T-helper 1 cell (primary cell): ENCODE measurements at regions not wholly inside any gene's neighbourhood (a gene's known extent, or its start where the extent isn't known, plus 50 kb on each side); places are given as distances from the start of the nearest gene placed in this dataset.
"Not testable (repeated sequence)": the region's sequence is repeated elsewhere in the genome, so short reads cannot be mapped to it uniquely, and the experiment has no call there.

Experiments
- DNase-seq, 5 donors: peaks; one replicate each; pipeline ENCODE4 v3.0.0-alpha.2; 2012 to 2020

- DNase-seq, result no peak
These were observed 309.8 kb upstream of the TMEM132C start for GRCh38 chr12:127957001-127957660.

DNA sequence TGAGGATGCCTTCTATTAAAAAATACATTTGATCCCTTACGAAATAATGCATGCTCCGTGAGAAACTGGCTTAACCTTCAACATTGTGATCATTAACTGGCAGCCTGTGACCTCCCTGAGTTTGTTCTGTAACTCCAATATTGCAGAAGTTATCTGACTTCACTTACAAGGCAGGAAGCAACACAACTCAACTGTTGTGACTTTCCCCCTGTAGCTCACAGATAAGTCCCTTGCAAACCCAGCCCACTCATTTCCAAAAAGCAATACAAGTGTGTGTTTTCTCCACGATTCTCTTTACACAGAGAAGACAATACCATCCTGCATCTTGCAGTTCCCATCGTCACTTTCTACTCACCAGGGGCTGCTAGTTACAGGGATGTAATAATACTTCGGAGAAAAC is 304.7 kb upstream of the TMEM132C start:
- no peak for DNase-seq

DNA sequence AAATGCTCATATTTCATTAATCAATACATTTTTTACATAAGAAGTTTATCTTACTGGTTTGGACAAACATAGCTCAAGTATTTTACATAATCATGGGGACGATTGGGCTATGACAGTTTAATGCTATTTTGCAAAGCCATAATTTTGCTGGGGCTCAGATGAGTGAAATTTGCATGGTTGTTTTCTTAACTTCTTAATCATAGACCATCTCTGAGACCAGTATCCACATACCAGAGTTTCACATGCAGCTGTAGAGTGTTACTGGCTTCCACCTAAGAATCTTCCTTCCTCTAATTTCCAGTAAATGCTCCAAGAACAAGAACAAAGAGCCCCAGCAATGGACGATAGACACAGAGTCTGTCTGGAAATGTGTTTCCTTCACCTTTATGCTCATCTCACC is 303.0 kb upstream of the TMEM132C start:
- no peak for DNase-seq

- no peak for DNase-seq
These were observed 302.3 kb upstream of the TMEM132C start for GRCh38 chr12:127964717-127965116.

GRCh38 chr12:127966331-127966730 is 300.6 kb upstream of the TMEM132C start:
- no peak for DNase-seq

DNA sequence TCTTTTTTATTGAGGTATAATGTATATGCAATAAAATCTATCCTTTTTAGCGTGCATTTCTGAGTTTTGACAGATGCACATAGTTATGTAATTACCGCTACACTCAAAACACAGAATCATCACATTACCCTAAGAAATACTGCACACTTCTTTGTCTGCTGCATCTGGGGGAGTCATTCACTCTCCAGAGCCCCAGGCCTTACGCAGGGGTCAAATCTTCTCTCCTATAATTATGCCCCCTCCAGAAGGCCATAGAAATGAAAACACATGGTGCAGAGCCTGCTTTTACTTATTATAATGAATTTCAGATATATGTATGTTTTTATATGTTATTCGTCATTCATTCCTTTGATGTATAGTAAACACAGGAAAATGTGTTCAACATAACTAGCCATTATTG is 296.5 kb upstream of the TMEM132C start:
- no peak for DNase-seq

DNA sequence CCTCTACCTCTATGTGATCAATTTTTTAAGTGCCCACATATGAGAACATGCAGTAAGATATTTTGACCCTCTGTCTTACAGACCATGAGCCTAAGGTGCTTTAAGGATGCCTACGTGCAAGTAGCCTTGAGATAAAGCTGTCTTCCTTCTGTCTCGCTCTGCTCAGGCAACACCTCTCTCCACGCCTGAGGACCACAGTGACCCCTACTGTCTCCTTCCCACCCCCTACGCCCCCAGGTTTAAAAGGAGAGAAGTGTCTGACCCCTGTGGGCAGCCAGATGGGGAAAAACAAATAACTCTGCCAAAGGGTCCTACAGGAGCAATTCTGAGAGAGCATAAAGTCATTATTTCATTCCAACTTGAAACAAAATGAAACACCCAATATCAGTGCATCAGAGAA is 286.4 kb upstream of the TMEM132C start:
- no peak for DNase-seq

- DNase-seq, result no peak
These were observed 285.1 kb upstream of the TMEM132C start for GRCh38 chr12:127981875-127982274.

- not testable (repeated sequence) for DNase-seq
These were observed 283.7 kb upstream of the TMEM132C start for GRCh38 chr12:127983213-127983791.

GRCh38 chr12:127984386-127985055 is 282.4 kb upstream of the TMEM132C start:
- DNase-seq, result no peak

DNA sequence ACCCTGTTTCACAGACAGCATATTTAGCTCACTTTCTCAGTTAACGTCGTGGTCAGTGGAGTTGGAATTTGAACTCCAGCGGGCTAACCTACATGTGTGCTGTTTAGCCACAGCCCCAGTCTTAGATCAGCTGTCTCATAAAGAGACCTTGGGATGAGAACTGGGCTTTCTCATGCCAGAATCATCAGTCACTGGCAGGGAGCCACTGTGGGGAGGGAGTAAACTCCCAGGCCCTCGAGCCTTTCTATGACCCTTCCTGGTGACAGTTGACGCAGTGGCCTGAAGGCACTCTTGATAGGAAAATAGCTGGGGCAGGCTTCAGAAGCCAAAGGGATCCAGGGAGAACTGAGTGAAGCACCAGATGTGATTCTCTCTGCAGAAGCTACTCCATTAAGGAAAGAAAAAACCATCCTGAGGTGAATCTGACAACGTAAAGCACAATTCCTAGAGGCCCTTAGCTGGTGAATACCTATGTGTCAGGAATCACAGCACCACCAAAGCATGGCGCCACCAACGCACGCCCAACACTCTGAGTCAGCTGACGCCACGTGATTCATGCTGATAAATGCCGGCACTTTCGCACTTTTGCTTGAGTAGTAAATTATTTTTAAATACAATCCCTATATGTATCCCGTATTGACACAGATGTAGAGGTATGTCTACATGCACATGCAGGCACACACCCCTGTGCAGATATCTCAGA is 279.6 kb upstream of the TMEM132C start:
- no peak for DNase-seq

DNA sequence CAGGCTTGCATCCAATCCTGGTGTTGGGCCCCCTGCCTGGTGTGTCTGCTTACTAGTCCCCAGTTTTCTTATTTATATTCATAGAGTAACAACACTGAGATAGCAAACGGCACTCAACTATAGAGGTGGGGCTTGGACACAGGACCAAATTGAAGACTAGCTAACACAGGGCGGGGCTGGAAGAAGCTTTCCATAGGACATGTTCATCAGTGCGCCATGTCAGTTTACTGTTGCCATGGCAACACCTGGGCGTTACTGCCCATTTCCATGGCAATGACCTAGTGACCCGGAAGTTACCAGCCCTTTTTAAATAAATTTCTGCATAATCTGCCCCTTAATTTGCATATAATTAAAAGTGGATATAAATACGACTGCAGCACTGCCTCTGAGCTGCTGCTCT is 275.5 kb upstream of the TMEM132C start:
- DNase-seq, result no peak

GRCh38 chr12:127998988-127999387 is 268.0 kb upstream of the TMEM132C start:
- no peak for DNase-seq

- no peak for DNase-seq
These were observed 262.5 kb upstream of the TMEM132C start for GRCh38 chr12:128004383-128004938.

DNA sequence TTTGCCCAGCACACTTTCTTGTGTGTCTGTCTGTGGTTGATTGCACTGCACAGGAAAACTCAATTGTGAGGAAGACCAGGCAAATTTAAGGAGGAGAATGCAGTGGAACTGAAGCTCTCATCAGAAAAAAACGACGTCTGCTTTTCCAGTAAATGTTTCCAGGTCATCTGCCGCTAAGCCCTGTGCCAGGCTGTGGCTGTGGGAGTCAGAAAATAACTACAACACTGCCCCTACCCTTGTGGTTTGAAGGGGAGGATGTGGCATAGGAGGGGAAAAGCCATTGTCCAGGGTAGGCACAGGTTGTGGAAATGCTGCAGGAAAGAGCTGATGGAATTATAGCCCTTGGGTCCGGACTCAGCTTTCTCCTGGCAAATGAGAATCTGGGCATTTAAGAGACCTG is 259.7 kb upstream of the TMEM132C start:
- no peak for DNase-seq

GRCh38 chr12:128008341-128008740 is 258.6 kb upstream of the TMEM132C start:
- no peak for DNase-seq

DNA sequence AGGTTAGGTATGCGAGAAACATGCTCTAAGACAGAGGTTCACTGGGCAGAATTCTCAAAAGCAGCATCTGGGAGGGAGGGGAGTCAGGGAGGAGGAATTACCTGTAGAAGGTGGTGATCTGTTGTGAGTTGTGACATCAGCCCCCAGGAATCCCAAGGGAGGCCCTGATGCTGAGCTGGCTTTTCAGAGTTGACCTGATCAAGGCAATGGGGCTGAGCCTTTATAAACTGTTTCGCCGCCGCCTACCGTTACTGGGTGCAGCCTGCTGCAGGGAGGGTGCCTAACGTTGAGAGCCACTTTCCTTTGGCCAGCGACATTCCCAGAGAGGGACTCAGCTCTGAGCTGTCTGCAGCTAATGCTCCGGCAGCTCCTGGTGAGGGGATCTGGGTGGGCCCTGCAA is 257.9 kb upstream of the TMEM132C start:
- DNase-seq, result no peak

DNA sequence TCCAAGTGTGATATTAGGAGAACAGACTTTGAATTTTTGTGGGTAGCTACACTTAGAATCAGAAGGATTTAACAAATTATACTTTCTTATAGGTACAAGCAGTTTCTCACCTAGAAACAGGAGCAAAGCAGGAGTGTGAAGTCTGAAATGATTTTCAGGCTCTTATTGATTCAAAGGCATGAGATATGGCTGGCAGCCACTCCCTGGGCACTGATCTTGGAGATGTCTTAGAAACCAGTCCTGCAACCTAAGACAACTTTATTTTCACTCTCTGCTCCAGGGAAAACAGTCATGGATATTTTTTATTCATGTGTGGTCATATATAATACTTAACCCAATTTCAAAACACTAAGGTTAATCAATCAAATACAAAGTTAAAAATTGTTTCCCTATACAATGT is 254.9 kb upstream of the TMEM132C start:
- DNase-seq, result no peak

- DNase-seq, result no peak
These were observed 251.7 kb upstream of the TMEM132C start for GRCh38 chr12:128015276-128015675.

GRCh38 chr12:128018067-128018466 is 248.9 kb upstream of the TMEM132C start:
- no peak for DNase-seq

DNA sequence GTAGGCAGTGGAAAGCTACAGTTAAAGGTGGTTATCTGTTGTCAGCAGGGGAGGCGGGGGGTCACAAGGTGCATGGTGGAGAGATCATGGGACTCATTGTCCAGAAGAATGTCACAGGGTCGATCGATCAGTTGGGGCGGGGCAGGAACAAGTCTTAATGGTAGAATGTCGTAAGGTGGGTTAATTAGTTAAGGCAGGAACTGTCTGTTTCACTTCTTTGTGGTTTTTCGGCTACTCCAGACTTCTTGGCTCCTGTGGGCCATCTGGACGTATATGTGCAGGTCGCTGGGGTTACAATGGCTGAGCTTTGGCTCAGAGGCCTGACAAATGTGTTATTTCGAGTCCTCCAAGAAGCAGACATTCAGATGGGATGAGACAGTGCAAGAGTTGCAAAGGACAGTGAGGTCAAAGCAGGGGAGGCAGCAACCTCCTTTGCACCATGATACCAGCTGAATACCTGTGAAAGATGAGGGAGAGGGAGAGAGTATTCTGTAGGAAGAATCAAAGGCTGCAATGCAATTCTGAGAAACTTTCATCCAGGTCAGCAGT is 246.9 kb upstream of the TMEM132C start:
- no peak for DNase-seq

DNA sequence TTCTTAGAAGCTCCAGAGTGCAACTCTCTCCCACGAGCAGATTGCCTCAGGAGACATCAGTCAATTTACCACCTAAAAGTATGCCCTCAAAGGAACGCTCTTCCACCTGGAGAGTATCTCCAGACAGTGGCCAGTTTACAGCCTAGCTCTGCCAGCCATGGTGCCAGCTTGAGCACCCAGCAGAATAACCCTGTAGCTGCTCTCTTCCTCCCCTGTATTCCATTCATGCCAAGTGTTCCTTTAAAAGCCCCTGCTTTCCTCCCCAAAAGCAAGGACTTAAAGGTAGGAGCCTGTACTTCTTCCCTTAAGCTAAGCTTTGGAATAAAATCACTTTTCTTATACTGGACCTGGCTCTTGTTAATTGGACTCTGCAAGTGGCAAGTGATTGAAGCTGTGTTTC is 245.4 kb upstream of the TMEM132C start:
- no peak for DNase-seq

DNA sequence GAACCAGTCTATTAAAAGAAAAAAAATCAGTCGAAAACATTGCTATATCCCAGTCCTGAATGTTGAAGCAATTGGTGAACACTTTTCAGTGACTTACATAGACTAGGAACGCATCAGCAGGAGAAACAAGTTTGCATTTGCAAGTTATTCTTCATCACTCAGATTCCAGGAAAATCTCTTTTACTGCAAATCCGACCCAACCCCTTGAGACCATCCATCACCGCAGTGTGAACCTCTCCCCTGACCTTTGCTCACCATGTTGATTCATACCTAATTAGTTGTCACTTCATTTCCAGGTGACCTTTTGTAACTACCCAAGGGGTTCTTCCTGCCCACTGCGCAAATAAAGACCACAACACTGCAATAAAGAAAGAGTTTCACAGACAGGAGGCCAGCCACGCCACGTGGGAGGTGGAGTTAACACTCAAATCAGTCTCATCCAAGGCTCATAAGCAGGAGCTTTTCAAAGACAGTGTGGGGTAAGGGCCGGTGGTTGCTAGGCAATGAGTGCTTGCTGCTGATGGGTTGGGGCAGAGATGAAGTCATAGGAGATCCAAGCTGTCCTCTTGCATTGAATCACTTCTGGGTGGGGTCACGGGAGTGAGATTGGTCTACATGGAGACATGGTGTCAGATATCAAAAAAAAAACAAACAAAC is 241.3 kb upstream of the TMEM132C start:
- no peak for DNase-seq
